Neuronal stem cell (in vitro differentiated cells): ENCODE measurements at regions not wholly inside any gene's neighbourhood (a gene's known extent, or its start where the extent isn't known, plus 50 kb on each side); places are given as distances from the start of the nearest gene placed in this dataset.

Experiments used
- DNase-seq: peaks from one replicate; pipeline ENCODE4 v3.0.0-alpha.2; 2013; ENCODE audit warnings: low spot score
- H2AFZ ChIP-seq: one replicate; pipeline ENCODE4 v1.6.1; 2013; ENCODE audit warnings: mild to moderate bottlenecking, low read length, inconsistent platforms
- H2AK5ac ChIP-seq: 2 replicates; pipeline ENCODE4 v1.6.1; 2013; ENCODE audit warnings: low read depth, mild to moderate bottlenecking, inconsistent platforms, low read length, moderate library complexity, mixed read lengths
- H2BK120ac ChIP-seq: 2 replicates; pipeline ENCODE4 v1.6.1; 2013; ENCODE audit warnings: low read depth, mild to moderate bottlenecking, inconsistent platforms, low read length, moderate library complexity, mixed read lengths
- H2BK12ac ChIP-seq: one replicate; pipeline ENCODE4 v1.6.1; 2013; ENCODE audit warnings: low read length, inconsistent platforms
- H2BK15ac ChIP-seq: 2 replicates; pipeline ENCODE4 v1.6.1; 2013; ENCODE audit warnings: mild to moderate bottlenecking, low read length, inconsistent platforms, mixed read lengths
- H2BK5ac ChIP-seq: one replicate; pipeline ENCODE4 v1.6.1; 2013; ENCODE audit warnings: inconsistent platforms, mild to moderate bottlenecking, low read length, moderate library complexity
- H3K14ac ChIP-seq: one replicate; pipeline ENCODE4 v1.6.1; 2013; ENCODE audit warnings: low read length, inconsistent platforms
- H3K18ac ChIP-seq: 2 replicates; pipeline ENCODE4 v1.6.1; 2013; ENCODE audit warnings: low read length, inconsistent platforms
- H3K23ac ChIP-seq: 2 replicates; pipeline ENCODE4 v1.6.1; 2013; ENCODE audit warnings: low read depth, mild to moderate bottlenecking, mixed read lengths, low read length, inconsistent platforms; ENCODE audit not compliant: poor library complexity
- H3K27ac ChIP-seq: replicated peaks from 3 replicates; pipeline ENCODE4 v1.5.1; 2013; ENCODE audit warnings: low read length, inconsistent platforms
- H3K27me3 ChIP-seq, 3 experiments: 2 replicates each; pipeline ENCODE4 v1.6.1; 2013; ENCODE audit warnings: low read length in 3 of 3, mild to moderate bottlenecking in 2 of 3, inconsistent platforms in 1 of 3, low read depth in 1 of 3, mixed read lengths in 1 of 3, moderate library complexity in 1 of 3; ENCODE audit not compliant: control insufficient read depth in 3 of 3, insufficient read depth in 3 of 3
- H3K36me3 ChIP-seq, 2 donors: replicated peaks in 1 of 2; 2 replicates each; pipeline ENCODE4 v1.6.1; 2013; ENCODE audit warnings: low read length in 2 of 2; ENCODE audit not compliant: control insufficient read depth in 2 of 2, insufficient read depth in 2 of 2
- H3K4ac ChIP-seq: 2 replicates; pipeline ENCODE4 v1.6.1; 2013; ENCODE audit warnings: inconsistent platforms, mild to moderate bottlenecking, low read length, moderate library complexity
- H3K4me1 ChIP-seq, 2 donors: 1 replicate in 1 of 2; 2 replicates in 1 of 2; pipeline ENCODE4 v1.6.1; 2013; ENCODE audit warnings: low read length in 2 of 2, low read depth in 1 of 2; ENCODE audit not compliant: control insufficient read depth in 2 of 2, insufficient read depth in 1 of 2
- H3K4me2 ChIP-seq: one replicate; pipeline ENCODE4 v1.6.1; 2013; ENCODE audit warnings: mild to moderate bottlenecking, low read length, inconsistent platforms; ENCODE audit not compliant: insufficient read depth, poor library complexity, severe bottlenecking
- H3K4me3 ChIP-seq, 2 donors: 2 replicates each; pipeline ENCODE4 v1.5.1; 2013; ENCODE audit warnings: low read length in 2 of 2, mild to moderate bottlenecking in 2 of 2, inconsistent platforms in 1 of 2, moderate library complexity in 1 of 2
- H3K79me1 ChIP-seq: one replicate; pipeline ENCODE4 v1.6.1; 2013; ENCODE audit warnings: low read depth, mild to moderate bottlenecking, inconsistent platforms, low read length, moderate library complexity
- H3K9ac ChIP-seq: one replicate; pipeline ENCODE4 v1.6.1; 2013; ENCODE audit warnings: mild to moderate bottlenecking, low read depth, low read length, inconsistent platforms; ENCODE audit not compliant: poor library complexity
- H3K9me3 ChIP-seq, 2 donors: replicated peaks in 1 of 2; 2 replicates each; pipeline versions ENCODE3 to v1.6.1; 2013; ENCODE audit warnings: low read length in 2 of 2, mild to moderate bottlenecking in 2 of 2, inconsistent platforms in 1 of 2, low read depth in 1 of 2, mixed read lengths in 1 of 2, moderate library complexity in 1 of 2; ENCODE audit not compliant: control insufficient read depth in 2 of 2, insufficient read depth in 1 of 2
- H4K8ac ChIP-seq: one replicate; pipeline ENCODE4 v1.6.1; 2013; ENCODE audit warnings: low read depth, mild to moderate bottlenecking, inconsistent platforms, low read length, moderate library complexity
- H4K91ac ChIP-seq: one replicate; pipeline ENCODE4 v1.6.1; 2013; ENCODE audit warnings: low read length, low read depth, mild to moderate bottlenecking, inconsistent platforms; ENCODE audit not compliant: poor library complexity
- WGBS, 2 donors: extraction: QIAGEN DNeasy Blood & Tissue Kit; methylation state at CpG; one replicate each; pipeline ENCODE4 v1.1.7; 2013; ENCODE audit warnings: missing lambda C conversion rate in 2 of 2, mixed read lengths in 1 of 2; ENCODE audit not compliant: insufficient read length in 2 of 2, insufficient replicate concordance in 1 of 2; ENCODE audit errors: extremely low coverage in 2 of 2; 5-methylcytosine and 5-hydroxymethylcytosine counted together

DNA sequence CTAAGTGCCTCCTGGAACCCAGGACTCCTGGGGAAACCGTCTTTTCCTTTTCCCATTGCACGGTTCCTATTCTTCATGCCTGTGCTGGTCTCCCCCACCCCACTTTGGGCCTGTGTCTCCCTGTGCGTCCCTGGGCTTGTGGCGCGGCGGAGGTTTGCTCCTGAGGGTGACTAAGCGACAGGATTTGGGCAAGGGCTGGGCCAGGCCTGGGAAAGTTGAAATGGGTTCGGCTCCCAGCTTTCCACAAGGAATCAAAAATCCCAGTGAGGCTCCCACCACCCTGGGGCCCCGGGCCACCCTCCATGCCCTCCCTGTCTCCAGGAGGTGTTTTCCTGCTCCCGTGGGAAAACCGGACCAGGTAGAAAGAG is 197.6 kb downstream of the NDUFA10 start:
- Histone ChIP-seq H3K9me3 (peaks cover 0 to 4% of the 10 kb centered on the region in 2 donors), H3K27me3 (no peaks in the 10 kb centered on the region), H2AFZ (no peak overlapping the region), H3K9ac (no peak overlapping the region), H3K4me2 (no peak overlapping the region), H2AK5ac (peak overlapping the region; percentile 82), H3K23ac (no peak overlapping the region), H4K8ac (no peak overlapping the region), H3K36me3 (no peaks in the 10 kb centered on the region), H2BK120ac (no peak overlapping the region), H3K14ac (no peak overlapping the region), H2BK12ac (no peak overlapping the region), H3K4ac (no peak overlapping the region), H2BK15ac (no peak overlapping the region), H3K4me3 (no peak overlapping the region), H3K18ac (peak overlapping the region; percentile 52), H3K79me1 (no peaks in the 10 kb centered on the region), H4K91ac (no peak overlapping the region), H2BK5ac (peak overlapping the region; percentile 31), H3K27ac (no peak overlapping the region), H3K4me1 (peaks cover 9 to 13% of the 10 kb centered on the region in 2 donors)
- DNase-seq, result no peak
- no CpG with 5 or more reads among the region's 11 CpGs for WGBS, 2 donors

DNA sequence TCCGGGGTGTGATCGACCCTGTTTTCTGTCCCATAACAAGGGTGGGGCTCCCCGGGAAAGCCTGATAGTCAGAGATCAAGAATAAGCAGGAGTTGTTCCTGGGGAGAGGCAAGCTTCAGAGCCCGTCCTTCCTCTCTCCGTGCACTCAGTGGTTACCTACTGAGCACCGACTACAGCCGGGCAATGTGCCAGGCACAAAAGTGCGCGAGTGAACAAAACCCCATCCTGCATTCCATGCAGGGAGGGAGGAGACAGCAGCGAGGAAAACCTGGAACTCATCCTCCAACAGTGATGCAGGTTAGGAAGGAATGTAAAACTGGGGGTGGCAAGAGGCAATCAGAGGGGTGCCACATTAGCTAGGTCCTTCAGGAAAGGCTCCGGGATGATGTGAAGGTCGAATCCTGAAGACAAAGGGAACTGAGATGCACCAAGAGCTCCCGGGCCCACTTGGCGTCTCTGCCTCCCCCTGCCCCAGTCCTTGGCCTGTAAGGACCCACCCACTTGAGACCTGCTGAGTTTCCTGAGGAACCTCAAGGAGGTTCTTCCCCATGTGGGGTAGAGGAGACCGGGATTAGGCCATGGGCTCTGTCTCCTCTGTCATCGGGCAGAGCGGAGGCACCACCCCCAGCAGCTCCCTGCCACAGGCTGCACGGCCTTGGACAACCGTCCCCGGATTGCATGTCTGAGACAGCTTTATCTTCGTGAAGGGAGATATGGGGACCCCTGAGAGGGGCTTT is 198.2 kb downstream of the NDUFA10 start:
- no CpG with 5 or more reads among the region's 21 CpGs for WGBS, 2 donors
- H3K9ac ChIP-seq, result no peak overlapping the region
- H2BK15ac ChIP-seq, result no peak overlapping the region
- H3K4me3 ChIP-seq, result no peak overlapping the region
- H2BK120ac ChIP-seq, result no peak overlapping the region
- H2BK5ac ChIP-seq, result peak overlapping the region; percentile 31
- no peak overlapping the region for H3K14ac ChIP-seq
- peaks cover 0 to 2% of the 10 kb centered on the region in 2 donors for H3K9me3 ChIP-seq
- H3K4me2 ChIP-seq, result no peak overlapping the region
- H2AFZ ChIP-seq, result no peak overlapping the region
- no peak for DNase-seq
- no peak overlapping the region for H3K27ac ChIP-seq
- H3K4me1 ChIP-seq, result peaks cover 9 to 13% of the 10 kb centered on the region in 2 donors
- no peaks in the 10 kb centered on the region for H3K36me3 ChIP-seq
- no peak overlapping the region for H3K4ac ChIP-seq
- peak overlapping the region; percentile 48 for H3K18ac ChIP-seq
- H2BK12ac ChIP-seq, result no peak overlapping the region
- no peaks in the 10 kb centered on the region for H3K79me1 ChIP-seq
- no peak overlapping the region for H4K8ac ChIP-seq
- peak overlapping the region; percentile 82 for H2AK5ac ChIP-seq
- no peak overlapping the region for H3K23ac ChIP-seq
- H4K91ac ChIP-seq, result no peak overlapping the region
- no peaks in the 10 kb centered on the region for H3K27me3 ChIP-seq

DNA sequence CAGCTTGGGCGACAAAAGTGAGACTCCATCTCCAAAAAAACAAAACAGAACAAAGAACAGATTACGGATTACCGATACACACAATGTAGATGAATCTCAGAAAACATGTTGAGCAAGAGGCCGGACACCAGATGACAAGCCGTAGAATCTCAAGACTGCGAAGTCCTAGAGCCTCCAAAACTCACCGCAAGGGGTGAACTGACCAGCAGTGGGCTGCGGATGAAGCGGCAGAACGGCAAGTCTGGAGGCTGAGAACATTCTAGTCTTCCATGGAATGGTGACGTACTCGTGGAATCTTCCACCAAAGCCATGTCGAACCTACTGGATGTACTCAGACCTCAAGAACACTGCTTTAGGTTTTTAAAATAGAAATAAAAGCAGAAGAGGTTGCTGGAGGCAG is 198.8 kb downstream of the NDUFA10 start:
- Histone ChIP-seq H3K23ac (no peak overlapping the region), H3K4me1 (peaks cover 6 to 11% of the 10 kb centered on the region in 2 donors), H4K91ac (no peak overlapping the region), H3K4me3 (no peak overlapping the region), H4K8ac (no peak overlapping the region), H2AFZ (no peak overlapping the region), H2AK5ac (no peak overlapping the region), H3K9ac (no peak overlapping the region), H3K9me3 (peaks cover 0 to 2% of the 10 kb centered on the region in 2 donors), H3K79me1 (no peaks in the 10 kb centered on the region), H2BK120ac (no peak overlapping the region), H2BK15ac (no peak overlapping the region), H3K4me2 (no peak overlapping the region), H3K27me3 (no peaks in the 10 kb centered on the region), H3K36me3 (no peaks in the 10 kb centered on the region), H2BK12ac (no peak overlapping the region), H3K14ac (no peak overlapping the region), H3K27ac (no peak overlapping the region), H3K18ac (no peak overlapping the region), H2BK5ac (peak overlapping the region; percentile 31), H3K4ac (no peak overlapping the region)
- DNase-seq, result no peak
- no CpG with 5 or more reads among the region's 13 CpGs for WGBS, 2 donors

DNA sequence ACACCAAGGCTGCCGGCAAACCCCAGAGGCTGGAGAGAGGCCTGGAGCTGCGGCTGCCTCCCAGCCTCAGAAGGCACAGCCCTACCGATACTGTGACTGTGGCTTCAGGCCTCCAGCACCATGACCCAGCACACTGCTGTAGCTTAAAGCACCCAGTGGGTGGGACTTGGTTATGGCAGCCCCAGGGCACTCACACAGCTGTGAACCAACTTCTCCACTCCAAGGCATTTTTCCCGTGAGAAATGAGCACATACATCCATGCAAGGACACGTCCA is 199.5 kb downstream of the NDUFA10 start:
- H3K18ac ChIP-seq, result peak overlapping the region; percentile 59
- WGBS, 2 donors, result no CpG with 5 or more reads among the region's 5 CpGs
- no peak overlapping the region for H2AK5ac ChIP-seq
- no peak overlapping the region for H2BK12ac ChIP-seq
- peak overlapping the region; percentile 1 for H2BK15ac ChIP-seq
- H3K79me1 ChIP-seq, result no peaks in the 10 kb centered on the region
- no peak overlapping the region for H3K14ac ChIP-seq
- peak overlapping the region; percentile 53 for H3K4ac ChIP-seq
- peaks cover 0 to 5% of the 10 kb centered on the region in 2 donors for H3K4me1 ChIP-seq
- no peaks in the 10 kb centered on the region for H3K36me3 ChIP-seq
- DNase-seq, result no peak
- no peak overlapping the region for H4K8ac ChIP-seq
- no peak overlapping the region for H3K4me2 ChIP-seq
- no peak overlapping the region for H3K27ac ChIP-seq
- no peak overlapping the region for H3K4me3 ChIP-seq
- no peak overlapping the region for H2BK5ac ChIP-seq
- no peak overlapping the region for H4K91ac ChIP-seq
- no peak overlapping the region for H2BK120ac ChIP-seq
- no peak overlapping the region for H3K23ac ChIP-seq
- H3K9me3 ChIP-seq, result peaks cover 0 to 2% of the 10 kb centered on the region in 2 donors
- no peak overlapping the region for H2AFZ ChIP-seq
- no peak overlapping the region for H3K9ac ChIP-seq
- no peaks in the 10 kb centered on the region for H3K27me3 ChIP-seq
